ENCODE measurements at regions not wholly inside any gene's neighbourhood (a gene's known extent, or its start where the extent isn't known, plus 50 kb on each side); places are given as distances from the start of the nearest gene placed in this dataset.

DNA sequence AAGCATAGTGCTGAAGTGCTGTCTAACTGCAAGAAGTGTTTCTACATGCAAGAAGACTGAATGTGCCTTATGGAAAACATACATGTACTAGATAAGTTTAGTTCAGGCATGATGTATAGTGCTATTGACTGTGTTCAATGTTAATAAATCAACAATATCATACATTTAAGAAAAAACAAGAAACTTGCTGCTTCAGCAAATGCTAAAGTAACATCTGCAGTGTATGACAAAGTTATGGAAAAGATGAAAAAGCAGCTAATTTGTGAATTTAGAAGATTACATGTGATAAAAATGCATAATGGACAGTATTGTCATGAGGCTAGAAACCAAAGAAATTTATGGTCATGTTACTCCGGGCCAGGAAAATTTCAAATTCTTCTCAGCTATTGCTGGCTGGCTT, 174.9 kb upstream of the SPTLC3 start:
- no peaks in the 10 kb centered on the region for H3K36me3 Mint-ChIP-seq (ENCODE audit: insufficient read depth)
- H3K4me3 Mint-ChIP-seq (ENCODE audit: low read depth), result no peak overlapping the region
- H3K9me3 Mint-ChIP-seq (ENCODE audit: low read depth), result no peaks in the 10 kb centered on the region
- no peak overlapping the region for H3K27ac Mint-ChIP-seq
- TF ChIP-seq, protein P1, sequence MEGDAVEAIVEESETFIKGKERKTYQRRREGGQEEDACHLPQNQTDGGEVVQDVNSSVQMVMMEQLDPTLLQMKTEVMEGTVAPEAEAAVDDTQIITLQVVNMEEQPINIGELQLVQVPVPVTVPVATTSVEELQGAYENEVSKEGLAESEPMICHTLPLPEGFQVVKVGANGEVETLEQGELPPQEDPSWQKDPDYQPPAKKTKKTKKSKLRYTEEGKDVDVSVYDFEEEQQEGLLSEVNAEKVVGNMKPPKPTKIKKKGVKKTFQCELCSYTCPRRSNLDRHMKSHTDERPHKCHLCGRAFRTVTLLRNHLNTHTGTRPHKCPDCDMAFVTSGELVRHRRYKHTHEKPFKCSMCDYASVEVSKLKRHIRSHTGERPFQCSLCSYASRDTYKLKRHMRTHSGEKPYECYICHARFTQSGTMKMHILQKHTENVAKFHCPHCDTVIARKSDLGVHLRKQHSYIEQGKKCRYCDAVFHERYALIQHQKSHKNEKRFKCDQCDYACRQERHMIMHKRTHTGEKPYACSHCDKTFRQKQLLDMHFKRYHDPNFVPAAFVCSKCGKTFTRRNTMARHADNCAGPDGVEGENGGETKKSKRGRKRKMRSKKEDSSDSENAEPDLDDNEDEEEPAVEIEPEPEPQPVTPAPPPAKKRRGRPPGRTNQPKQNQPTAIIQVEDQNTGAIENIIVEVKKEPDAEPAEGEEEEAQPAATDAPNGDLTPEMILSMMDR (IDR thresholded peaks at IDR 0.05; ENCODE audit: unreplicated experiment), result no peak
- H3K4me1 Mint-ChIP-seq (ENCODE audit: low read depth), result peaks cover 5% of the 10 kb centered on the region
- DNase-seq (ENCODE audit: low spot score, unreplicated experiment), result no peak
- no peaks in the 10 kb centered on the region for H3K27me3 Mint-ChIP-seq

DNA sequence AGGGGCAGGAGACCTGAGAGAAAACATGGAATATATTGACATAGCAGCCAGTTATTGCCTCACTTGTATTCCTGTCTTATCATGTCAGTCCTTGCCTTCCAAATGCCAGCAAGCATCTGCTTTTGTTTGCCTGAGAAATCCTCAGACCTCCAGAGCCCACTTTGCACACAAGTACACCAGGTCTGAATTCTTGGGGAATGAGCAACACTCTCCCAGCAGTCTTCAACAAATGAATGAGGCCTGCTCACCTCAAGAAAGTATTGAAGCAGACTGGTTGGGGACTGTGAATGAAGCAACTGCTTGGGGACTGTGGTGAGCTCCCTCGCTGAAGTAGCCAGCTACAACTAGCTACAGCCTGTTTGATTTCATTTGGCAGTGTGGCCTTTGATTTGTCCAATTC, 172.8 kb upstream of the SPTLC3 start:
- Mint-ChIP-seq H3K4me1 (ENCODE audit: low read depth) (peaks cover 5% of the 10 kb centered on the region), H3K9me3 (ENCODE audit: low read depth) (no peaks in the 10 kb centered on the region), H3K4me3 (ENCODE audit: low read depth) (no peak overlapping the region), H3K27me3 (no peaks in the 10 kb centered on the region), H3K27ac (no peak overlapping the region), H3K36me3 (ENCODE audit: insufficient read depth) (no peaks in the 10 kb centered on the region)
- TF ChIP-seq, protein P1 (IDR thresholded peaks at IDR 0.05; ENCODE audit: unreplicated experiment), result no peak
- no peak for DNase-seq (ENCODE audit: low spot score, unreplicated experiment)

DNA sequence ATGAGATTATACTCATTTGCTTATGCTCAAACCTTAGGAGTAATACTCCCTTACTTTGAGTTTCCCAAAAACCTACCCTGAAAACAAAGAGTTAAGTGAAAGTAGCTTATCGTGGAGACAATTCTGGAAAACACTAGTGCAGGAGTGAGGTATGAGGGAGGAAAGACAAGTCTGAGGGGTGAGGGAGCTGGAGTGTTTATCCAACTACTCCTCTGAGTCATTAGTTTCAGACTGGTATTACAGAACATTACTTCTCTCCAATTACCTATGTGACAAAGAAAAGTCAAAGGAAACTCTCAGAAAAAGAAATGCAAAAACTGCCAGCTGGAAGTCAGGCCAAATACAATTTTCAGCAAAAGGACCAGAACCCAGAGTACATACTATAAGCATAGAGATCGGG, 171.1 kb upstream of the SPTLC3 start:
- no peaks in the 10 kb centered on the region for H3K36me3 Mint-ChIP-seq (ENCODE audit: insufficient read depth)

DNA sequence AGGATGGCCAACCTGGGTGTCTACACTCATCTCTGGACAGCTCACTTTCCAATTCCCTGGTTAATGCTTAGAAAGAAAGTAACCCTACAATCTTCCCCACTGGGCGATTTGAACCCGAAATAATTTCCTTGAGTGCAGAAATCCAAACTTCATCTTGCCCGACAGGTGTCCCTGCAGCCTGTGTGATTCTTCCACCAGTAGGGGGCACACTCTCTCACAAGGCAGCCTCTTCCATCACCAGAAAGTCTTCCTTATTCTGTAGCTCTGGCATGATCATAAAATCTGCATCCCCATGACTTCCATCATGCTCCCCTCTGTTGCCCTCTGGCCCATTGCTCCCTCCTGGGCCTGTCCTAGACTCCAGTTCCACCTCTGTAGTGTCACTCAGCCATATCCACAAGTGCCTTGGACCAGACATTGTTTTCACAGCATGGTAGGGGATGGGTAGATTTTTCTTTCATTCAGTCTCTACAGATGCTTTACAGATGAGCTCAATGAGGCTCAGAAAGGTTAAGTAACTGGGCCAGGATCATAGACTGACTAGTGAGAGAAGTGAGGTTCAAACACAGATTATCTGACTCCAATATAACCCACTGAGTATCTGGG, 170.4 kb upstream of the SPTLC3 start:
- Mint-ChIP-seq H3K4me3 (ENCODE audit: low read depth) (no peak overlapping the region), H3K27ac (no peak overlapping the region), H3K9me3 (ENCODE audit: low read depth) (no peaks in the 10 kb centered on the region), H3K4me1 (ENCODE audit: low read depth) (peaks cover 15% of the 10 kb centered on the region), H3K36me3 (ENCODE audit: insufficient read depth) (no peaks in the 10 kb centered on the region), H3K27me3 (no peaks in the 10 kb centered on the region)
- TF ChIP-seq, protein P1 (IDR thresholded peaks at IDR 0.05; ENCODE audit: unreplicated experiment), result no peak
- DNase-seq (ENCODE audit: low spot score, unreplicated experiment), result no peak

More for the DNA sequence above, 171.1 kb upstream of the SPTLC3 start:
- no peaks in the 10 kb centered on the region for H3K27me3 Mint-ChIP-seq
- TF ChIP-seq, protein P1 (IDR thresholded peaks at IDR 0.05; ENCODE audit: unreplicated experiment), result no peak
- H3K27ac Mint-ChIP-seq, result no peak overlapping the region
- H3K4me1 Mint-ChIP-seq (ENCODE audit: low read depth), result peaks cover 9% of the 10 kb centered on the region
- H3K9me3 Mint-ChIP-seq (ENCODE audit: low read depth), result no peaks in the 10 kb centered on the region
- no peak overlapping the region for H3K4me3 Mint-ChIP-seq (ENCODE audit: low read depth)
- no peak for DNase-seq (ENCODE audit: low spot score, unreplicated experiment)

DNA sequence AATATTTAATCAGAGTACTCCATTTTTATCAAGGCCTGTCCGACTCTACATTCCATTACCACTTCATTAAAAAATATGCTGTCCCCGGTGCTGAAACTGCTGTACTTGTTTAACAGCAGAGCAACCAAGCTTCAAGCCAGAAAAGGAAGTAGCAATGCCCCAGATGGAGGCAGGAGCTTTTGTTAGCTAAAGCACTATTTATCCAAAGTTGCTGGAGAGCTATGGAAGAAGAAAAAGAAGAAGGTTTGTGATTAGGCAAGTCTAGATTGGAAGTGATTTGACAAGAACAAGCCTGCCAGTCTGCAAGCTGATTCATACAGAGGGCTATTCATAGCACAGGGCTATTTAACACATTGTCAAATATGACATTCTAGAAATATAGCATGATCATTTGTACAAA, 160.9 kb upstream of the SPTLC3 start:
- Mint-ChIP-seq H3K4me3 (ENCODE audit: low read depth) (no peak overlapping the region), H3K36me3 (ENCODE audit: insufficient read depth) (no peaks in the 10 kb centered on the region), H3K27ac (no peak overlapping the region), H3K4me1 (ENCODE audit: low read depth) (peaks cover 40% of the 10 kb centered on the region), H3K9me3 (ENCODE audit: low read depth) (no peaks in the 10 kb centered on the region), H3K27me3 (no peaks in the 10 kb centered on the region)
- DNase-seq (ENCODE audit: low spot score, unreplicated experiment), result no peak
- TF ChIP-seq, protein P1 (IDR thresholded peaks at IDR 0.05; ENCODE audit: unreplicated experiment), result no peak

Data from progenitor cell of endocrine pancreas (in vitro differentiated cells).